ENCODE measurements at regions not wholly inside any gene's neighbourhood (a gene's known extent, or its start where the extent isn't known, plus 50 kb on each side); places are given as distances from the start of the nearest gene placed in this dataset.

GRCh38 chr7:125436220-125436619 is 506.6 kb upstream of the POT1 start:
- no peak for TF ChIP-seq POLR2A (IDR thresholded peaks at IDR 0.05; ENCODE audit: low read depth, low read length)
- TF ChIP-seq POLR2AphosphoS5 (IDR thresholded peaks at IDR 0.05; ENCODE audit: low read depth, low read length), result no peak
- no peak for TF ChIP-seq TAF1 (IDR thresholded peaks at IDR 0.05; ENCODE audit: borderline replicate concordance, low read depth, low read length)
